ENCODE measurements at regions not wholly inside any gene's neighbourhood (a gene's known extent, or its start where the extent isn't known, plus 50 kb on each side); places are given as distances from the start of the nearest gene placed in this dataset.
"Not testable (repeated sequence)": the region's sequence is repeated elsewhere in the genome, so short reads cannot be mapped to it uniquely, and the experiment has no call there.

DNA sequence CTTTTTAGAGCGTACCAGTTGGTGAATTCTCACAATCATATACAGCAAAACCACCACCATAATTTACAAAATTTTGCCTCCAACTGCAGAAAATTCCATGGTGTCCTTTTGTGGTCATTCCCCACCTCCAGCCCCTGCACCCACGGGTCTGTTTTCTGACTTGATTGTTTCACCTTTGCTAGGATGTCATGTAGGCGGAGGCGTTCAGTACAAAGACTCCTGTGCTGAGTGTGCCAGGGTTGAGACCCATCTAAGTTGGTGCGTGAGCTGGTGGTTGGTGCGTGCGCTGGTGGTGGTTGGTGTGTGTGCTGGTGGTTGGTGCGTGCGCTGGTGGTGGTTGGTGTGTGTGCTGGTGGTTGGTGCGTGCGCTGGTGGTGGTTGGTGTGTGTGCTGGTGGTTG lies 162.0 kb upstream of the GSE1 start:
- not testable (repeated sequence) for TF ChIP-seq POLR2AphosphoS5 (IDR thresholded peaks at IDR 0.05)
- TF ChIP-seq, protein P1, sequence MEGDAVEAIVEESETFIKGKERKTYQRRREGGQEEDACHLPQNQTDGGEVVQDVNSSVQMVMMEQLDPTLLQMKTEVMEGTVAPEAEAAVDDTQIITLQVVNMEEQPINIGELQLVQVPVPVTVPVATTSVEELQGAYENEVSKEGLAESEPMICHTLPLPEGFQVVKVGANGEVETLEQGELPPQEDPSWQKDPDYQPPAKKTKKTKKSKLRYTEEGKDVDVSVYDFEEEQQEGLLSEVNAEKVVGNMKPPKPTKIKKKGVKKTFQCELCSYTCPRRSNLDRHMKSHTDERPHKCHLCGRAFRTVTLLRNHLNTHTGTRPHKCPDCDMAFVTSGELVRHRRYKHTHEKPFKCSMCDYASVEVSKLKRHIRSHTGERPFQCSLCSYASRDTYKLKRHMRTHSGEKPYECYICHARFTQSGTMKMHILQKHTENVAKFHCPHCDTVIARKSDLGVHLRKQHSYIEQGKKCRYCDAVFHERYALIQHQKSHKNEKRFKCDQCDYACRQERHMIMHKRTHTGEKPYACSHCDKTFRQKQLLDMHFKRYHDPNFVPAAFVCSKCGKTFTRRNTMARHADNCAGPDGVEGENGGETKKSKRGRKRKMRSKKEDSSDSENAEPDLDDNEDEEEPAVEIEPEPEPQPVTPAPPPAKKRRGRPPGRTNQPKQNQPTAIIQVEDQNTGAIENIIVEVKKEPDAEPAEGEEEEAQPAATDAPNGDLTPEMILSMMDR (IDR thresholded peaks at IDR 0.05) = not testable (repeated sequence)
